Panc1 (cell line): ENCODE measurements at regions not wholly inside any gene's neighbourhood (a gene's known extent, or its start where the extent isn't known, plus 50 kb on each side); places are given as distances from the start of the nearest gene placed in this dataset.

Experiments
- CTCF ChIP-seq: fragments of 450-650 bp; IDR thresholded peaks from 2 replicates; pipeline ENCODE4 v1.5.1; 2017; ENCODE audit warnings: mild to moderate bottlenecking
- POLR2AphosphoS5 ChIP-seq: IDR thresholded peaks from 2 replicates; pipeline ENCODE4 v1.6.1; 2012; ENCODE audit warnings: mild to moderate bottlenecking, low read depth, low read length, moderate library complexity
- REST ChIP-seq, 2 experiments: IDR thresholded peaks; 2 replicates each; pipeline ENCODE4 v1.6.1; 2011 to 2012; ENCODE audit warnings: low read depth in 2 of 2, control low read depth in 1 of 2, low read length in 1 of 2, mild to moderate bottlenecking in 1 of 2, moderate library complexity in 1 of 2; ENCODE audit not compliant: insufficient read depth in 1 of 2
- SIN3A ChIP-seq: IDR thresholded peaks from 2 replicates; pipeline ENCODE4 v1.6.1; 2012; ENCODE audit warnings: low read depth, mild to moderate bottlenecking, low read length, moderate library complexity, borderline replicate concordance; ENCODE audit not compliant: insufficient read depth
- TCF7L2 ChIP-seq: IDR thresholded peaks from 2 replicates; pipeline ENCODE4 v1.6.1; 2011; ENCODE audit warnings: mild to moderate bottlenecking, low read depth, low read length, inconsistent platforms

- no peak for TF ChIP-seq SIN3A
- TF ChIP-seq CTCF = no peak
- TF ChIP-seq REST (IDR thresholded peaks at IDR 0.05; ENCODE audit: insufficient read depth in 1 of 2, low read depth in 2 of 2, low read length in 1 of 2) = no peak
- TF ChIP-seq POLR2AphosphoS5 = no peak
- no peak for TF ChIP-seq TCF7L2
These were observed 1716.1 kb downstream of the SI start for GRCh38 chr3:163362151-163362550.
